Upper lobe of left lung (tissue), 4 donors: ENCODE measurements at regions not wholly inside any gene's neighbourhood (a gene's known extent, or its start where the extent isn't known, plus 50 kb on each side); places are given as distances from the start of the nearest gene placed in this dataset.
"Not testable (repeated sequence)": the region's sequence is repeated elsewhere in the genome, so short reads cannot be mapped to it uniquely, and the experiment has no call there.

Experiments used
- POLR2AphosphoS5 ChIP-seq, 2 donors: sonication (generic); formaldehyde crosslinking; IDR thresholded peaks; one replicate each; pipeline ENCODE4 v1.5.1; 2017; ENCODE audit warnings: antibody characterized with exemption in 2 of 2
- TF ChIP-seq, protein P1 (sequence below), 6 experiments: fragments of 450-650 bp in 4 of 6; fragments of 200-600 bp in 2 of 6; sonication (generic) in 2 of 6; IDR thresholded peaks; one replicate each; pipeline ENCODE4 v1.5.1; 2016 to 2019; ENCODE audit warnings: antibody characterized with exemption in 6 of 6

- not testable (repeated sequence) for TF ChIP-seq POLR2AphosphoS5 (IDR thresholded peaks at IDR 0.05)
- TF ChIP-seq, protein P1, sequence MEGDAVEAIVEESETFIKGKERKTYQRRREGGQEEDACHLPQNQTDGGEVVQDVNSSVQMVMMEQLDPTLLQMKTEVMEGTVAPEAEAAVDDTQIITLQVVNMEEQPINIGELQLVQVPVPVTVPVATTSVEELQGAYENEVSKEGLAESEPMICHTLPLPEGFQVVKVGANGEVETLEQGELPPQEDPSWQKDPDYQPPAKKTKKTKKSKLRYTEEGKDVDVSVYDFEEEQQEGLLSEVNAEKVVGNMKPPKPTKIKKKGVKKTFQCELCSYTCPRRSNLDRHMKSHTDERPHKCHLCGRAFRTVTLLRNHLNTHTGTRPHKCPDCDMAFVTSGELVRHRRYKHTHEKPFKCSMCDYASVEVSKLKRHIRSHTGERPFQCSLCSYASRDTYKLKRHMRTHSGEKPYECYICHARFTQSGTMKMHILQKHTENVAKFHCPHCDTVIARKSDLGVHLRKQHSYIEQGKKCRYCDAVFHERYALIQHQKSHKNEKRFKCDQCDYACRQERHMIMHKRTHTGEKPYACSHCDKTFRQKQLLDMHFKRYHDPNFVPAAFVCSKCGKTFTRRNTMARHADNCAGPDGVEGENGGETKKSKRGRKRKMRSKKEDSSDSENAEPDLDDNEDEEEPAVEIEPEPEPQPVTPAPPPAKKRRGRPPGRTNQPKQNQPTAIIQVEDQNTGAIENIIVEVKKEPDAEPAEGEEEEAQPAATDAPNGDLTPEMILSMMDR (IDR thresholded peaks at IDR 0.05): not testable (repeated sequence)
Measured at GRCh38 chrY:9640595-9641132, 113.0 kb downstream of the TSPY10 start.
